Activated T-cell treated with anti-CD3 and anti-CD28 coated beads for 4 hours (primary cell): ENCODE measurements at regions not wholly inside any gene's neighbourhood (a gene's known extent, or its start where the extent isn't known, plus 50 kb on each side); places are given as distances from the start of the nearest gene placed in this dataset.
"Not testable (repeated sequence)": the region's sequence is repeated elsewhere in the genome, so short reads cannot be mapped to it uniquely, and the experiment has no call there.

ENCODE experiments used
- DNase-seq: peaks from one replicate; pipeline ENCODE4 v3.0.0-alpha.2; 2020

DNA sequence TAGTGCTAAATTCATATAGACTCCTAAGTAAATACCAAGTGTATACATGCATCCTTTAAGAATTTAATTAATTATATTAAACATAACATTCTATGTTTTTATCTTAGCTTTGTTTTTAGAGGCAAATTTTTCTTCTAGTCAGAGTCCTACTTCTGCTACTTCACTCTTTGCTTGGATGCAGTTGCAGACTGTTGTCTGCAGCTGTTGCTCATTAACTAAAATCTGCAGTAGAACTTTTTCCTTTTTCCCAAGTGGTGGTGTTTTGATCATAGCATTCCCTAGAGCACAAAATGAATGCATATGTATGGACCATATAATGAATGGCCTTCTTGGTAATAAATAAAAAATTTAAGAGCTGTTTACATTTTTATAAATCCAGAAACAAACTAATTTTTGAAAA is 198.3 kb downstream of the CASP12 start:
- DNase-seq, result no peak

DNA sequence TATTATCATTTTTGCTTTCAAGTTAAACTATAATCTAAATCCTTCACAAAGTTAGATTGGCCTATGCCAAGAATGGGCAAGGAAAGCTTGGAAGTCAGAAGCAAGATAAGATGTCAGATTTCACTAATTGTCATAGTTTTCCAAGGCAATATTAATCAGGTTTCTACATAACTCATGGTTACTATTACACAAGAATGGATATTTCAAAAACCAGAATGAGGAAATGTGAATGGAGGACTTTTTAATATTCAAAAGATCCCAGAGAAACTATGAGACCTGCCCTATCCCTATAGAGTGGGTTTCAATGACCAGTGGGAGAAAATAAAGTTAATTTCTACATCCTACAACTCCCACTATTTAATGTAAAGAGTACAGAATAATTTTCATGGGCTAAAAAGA is 203.2 kb downstream of the CASP12 start:
- no peak for DNase-seq

DNA sequence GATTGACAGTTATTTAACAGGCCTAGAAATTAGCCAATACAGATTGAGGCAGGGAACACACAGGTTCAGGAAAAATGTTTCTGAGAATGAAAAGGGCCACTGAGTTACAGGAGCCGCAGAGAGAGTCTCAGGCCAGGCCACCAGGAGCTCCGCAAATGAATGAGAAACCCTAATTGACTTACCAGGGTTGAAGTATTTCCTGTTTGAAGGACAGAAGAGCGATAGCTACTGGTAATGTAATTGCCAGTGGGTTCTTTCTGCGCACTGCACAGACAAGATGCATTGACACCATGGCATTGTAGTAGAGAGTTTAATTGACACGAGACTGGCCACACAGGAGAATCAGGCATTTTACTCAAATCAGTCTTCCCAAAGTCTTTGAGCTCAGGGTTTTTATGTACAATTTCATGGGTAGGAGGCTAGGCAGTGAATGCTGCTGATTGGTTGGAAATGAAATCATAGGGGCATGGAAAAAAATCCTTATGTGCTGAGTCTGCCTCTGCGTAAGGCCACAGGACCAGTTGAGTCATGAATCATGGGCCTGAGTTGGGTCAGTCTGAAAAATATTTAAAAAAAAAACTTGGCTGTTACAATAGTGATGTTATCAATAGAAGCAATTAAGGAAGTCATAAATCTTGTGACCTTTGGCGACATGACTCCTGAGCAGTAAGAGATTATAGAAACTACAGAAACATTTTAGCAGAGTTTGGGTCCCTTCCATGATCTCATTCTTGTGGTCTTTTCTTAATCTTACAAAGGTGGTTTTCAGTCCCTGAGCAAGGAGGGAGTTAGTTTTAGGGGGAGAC is 203.8 kb downstream of the CASP12 start:
- no peak for DNase-seq

DNA sequence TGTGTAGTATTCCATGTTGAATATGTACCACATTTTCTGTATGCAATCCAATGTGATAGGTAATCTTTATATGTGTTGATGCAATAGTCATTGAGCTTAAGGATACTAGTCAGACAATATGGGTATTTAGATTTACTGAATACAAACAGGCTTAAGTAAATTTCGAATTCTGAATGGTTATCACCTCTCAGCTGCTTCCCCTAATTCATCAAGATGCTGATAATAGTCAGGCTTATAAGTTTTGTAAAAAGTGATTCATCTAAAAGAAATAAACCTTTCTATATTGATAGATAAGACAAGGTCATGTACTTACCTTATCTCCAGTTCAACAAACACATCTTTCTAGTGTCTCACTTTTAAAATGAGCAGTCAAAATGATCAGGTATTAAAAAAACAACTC is 205.5 kb downstream of the CASP12 start:
- DNase-seq, result no peak

DNA sequence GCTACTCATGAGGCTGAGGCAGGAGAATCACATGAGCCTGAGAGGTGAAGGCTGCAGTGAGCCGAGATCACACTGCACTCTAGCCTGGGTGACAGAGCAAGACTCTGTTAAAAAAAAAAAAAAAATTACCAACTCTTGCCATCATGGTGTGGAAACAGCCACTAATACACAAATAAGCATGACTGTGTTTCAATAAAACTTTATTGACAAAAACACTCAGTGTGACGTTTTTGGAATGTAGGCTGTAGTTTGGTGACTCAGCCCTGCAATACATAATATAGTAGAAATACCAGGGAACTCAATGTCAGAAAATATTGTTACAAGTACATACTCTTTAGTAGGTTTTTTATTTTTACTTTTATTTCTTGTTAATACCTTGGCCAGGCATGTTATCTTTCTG is 207.1 kb downstream of the CASP12 start:
- DNase-seq, result no peak

DNA sequence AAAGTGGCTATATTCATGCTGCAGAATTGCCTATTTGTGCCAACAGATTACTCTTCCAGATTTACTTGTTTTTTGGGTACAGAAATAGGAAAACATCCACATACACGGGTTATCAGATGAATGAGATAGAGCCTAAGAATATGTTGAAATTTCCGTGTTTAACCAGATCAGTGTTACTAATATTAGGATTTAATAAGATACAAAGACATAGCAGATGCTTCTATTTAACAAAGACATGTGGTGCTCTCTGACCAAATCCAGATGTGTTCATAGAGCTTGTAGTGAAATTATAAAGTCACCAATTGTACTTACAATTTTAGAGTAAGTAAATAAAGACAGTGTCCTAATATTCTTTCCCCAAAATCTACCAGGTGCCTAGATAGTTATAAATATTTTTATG is 208.0 kb downstream of the CASP12 start:
- DNase-seq, result no peak

DNA sequence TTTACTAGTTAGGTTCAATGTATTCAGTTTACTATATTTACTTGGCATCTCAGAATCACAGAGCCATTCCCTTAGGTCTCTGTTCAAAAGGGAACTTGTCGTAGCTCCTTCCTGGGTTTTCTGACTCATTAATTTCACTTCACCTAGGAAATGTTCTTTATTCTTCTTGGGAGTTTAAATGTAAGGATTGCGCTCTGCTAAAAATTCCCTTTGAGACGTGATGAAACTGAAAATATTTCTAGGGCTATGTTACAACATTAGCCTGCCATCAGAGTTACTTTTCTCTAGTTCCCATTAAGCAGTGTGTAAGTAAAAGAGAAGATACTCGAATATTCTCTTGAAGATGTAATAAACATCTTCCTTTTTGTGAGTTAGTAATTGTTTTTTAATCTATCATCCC is 209.5 kb downstream of the CASP12 start:
- DNase-seq, result no peak

DNA sequence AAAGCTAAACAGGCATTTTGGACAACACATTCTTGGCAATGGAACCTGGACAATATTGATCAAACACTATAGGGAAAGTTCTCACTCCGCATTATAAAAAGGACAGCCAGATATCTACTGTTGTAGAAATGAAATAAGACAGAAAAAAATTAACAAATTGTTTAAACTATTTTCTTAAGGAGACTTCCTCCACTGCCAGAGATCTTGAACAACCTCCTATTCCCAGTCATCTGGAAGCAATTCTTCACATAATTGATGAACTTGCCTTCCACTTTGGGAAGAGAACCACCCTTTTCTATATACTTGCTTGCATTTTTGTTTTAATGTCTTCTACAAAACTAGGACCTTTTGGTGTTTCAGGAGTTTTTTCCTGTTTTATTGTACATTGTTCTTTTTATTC is 216.1 kb downstream of the CASP12 start:
- DNase-seq, result no peak

DNA sequence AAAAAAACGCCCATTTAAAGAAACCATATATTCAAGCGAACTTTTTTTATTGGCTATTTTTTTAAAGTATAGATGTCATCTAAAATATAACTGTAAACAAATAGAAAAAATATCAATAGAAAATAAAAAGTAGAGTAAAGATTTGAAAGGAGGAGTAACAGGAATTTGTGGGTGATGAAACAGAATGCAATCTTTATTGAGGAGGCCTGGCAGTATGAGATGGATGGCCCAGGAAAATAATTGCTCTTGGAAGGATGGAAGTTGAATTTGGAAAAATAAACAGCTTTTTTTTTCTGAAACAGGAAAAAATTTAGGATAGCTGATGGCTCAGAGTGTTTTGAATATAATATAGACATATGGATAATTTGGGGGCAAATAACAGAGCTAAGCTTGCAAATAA is 219.0 kb downstream of the CASP12 start:
- no peak for DNase-seq

DNA sequence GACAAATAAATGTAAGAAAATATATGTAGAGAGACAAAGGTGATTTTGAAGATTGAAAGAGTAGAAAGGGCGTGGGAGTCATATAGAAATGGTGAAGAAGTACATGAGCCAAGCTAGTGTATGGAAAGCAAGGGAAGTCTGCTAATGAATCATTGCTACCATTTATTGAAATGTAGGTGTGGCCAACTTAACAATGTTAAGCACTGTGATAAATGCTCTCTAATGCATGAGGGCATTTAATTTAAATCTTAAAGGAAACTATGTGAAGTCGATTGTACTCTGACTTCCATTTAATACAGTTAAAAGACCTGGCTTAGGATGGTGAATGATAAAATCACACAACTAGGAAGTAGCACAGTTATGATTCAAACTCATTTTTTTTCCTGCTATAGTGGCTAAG is 219.9 kb downstream of the CASP12 start:
- DNase-seq, result no peak

DNA sequence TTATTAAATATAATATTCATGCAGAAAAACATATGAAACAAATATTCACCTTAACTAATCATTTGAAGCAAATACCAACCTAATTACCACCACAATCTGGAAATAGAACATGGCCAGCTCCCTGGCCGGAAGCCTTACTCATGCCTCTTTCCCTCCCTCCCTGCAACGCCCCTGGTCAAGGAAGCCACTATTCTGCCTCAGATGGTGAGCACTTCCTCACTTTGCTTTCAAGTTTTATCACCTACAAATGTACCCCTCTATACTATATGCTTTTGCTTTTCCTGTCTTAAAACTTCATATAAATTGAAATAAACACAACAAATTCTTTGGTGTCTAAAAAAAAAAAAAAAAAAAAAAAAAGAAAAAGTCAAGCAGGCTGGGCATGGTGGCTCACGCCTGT is 221.2 kb downstream of the CASP12 start:
- not testable (repeated sequence) for DNase-seq

DNA sequence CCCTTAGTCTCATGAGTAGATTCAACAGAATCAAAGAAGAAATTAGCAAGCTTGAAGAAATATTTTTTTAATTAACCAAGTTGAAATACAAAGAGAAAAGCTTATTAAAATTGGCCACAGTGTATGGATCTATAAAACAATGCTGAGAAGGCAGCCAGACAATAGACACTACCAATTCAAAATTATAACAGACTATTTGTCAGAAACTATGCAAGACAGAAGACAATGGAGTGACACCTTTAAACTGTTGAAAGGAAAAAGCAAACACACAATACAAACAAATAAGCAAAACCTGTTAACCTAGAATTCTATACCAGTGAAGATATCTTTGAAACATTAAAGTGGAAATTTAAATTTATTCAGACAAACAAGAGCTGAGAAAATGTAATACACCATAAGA is 225.4 kb downstream of the CASP12 start:
- DNase-seq, result no peak

DNA sequence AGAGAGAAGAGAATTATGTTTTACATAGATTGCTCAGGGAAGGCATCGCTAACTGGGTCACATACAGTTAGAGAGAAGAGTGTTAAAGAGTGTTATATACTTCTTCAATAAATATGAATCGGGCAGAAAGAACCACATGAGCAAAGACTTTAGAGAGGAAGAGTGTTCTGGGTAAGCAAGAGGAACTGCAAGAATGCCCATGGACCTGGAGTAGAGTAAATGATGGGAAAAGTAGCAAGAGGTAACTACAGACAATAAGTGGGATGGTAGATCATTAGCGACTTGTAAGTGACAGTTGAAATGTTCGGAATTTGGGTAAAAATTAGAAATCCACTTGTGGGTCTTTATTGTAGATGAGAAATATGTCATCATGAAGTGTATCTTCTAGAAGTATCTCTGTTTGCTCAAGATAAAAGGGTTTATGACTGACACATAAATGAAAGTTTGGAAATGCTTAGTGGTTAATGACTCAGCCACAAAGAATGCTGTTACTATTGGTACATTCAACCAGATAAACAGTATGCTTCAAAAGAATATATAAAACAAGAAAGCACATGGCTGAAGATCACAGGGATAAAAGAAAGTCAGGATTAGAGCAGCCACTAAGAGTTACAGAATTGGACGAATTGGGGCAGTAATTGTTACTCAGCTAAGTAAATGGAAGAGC is 229.3 kb downstream of the CASP12 start:
- no peak for DNase-seq

DNA sequence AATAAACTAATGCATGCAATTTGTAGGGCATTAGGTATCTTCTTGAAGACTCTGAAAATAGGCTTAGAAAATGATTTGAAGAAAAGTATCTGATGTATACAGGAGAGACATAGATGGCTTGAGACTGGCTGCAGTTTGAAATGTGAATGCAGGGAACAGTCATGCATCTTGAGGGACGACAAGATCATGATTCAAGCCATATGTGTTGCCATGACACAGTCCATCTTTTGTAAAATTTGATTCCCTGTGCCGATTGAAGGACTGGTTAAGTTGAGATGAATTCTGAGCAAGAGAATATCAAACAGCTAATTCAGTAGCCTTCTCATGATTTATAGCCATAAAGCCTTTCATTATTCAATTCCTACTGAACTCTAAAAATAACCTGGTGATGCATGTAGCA is 231.6 kb downstream of the CASP12 start:
- DNase-seq, result no peak

DNA sequence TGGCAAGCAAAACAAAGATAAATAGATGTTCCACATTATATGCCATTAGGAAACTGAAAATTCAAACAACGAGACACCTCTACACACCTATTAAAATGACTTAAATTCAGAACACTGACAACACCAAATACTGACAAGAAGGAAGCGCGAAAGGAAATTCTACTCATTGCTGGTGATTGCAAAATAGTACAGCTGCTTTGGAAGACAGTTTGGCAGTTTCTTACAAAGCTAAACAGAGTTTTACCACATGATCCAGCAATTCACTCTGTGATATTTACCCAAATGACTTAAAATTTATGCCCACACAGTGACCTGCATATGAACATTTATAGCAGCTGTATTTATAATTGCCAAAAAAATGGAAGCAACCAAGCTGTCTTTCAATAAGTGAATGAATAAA is 232.6 kb downstream of the CASP12 start:
- DNase-seq, result no peak

DNA sequence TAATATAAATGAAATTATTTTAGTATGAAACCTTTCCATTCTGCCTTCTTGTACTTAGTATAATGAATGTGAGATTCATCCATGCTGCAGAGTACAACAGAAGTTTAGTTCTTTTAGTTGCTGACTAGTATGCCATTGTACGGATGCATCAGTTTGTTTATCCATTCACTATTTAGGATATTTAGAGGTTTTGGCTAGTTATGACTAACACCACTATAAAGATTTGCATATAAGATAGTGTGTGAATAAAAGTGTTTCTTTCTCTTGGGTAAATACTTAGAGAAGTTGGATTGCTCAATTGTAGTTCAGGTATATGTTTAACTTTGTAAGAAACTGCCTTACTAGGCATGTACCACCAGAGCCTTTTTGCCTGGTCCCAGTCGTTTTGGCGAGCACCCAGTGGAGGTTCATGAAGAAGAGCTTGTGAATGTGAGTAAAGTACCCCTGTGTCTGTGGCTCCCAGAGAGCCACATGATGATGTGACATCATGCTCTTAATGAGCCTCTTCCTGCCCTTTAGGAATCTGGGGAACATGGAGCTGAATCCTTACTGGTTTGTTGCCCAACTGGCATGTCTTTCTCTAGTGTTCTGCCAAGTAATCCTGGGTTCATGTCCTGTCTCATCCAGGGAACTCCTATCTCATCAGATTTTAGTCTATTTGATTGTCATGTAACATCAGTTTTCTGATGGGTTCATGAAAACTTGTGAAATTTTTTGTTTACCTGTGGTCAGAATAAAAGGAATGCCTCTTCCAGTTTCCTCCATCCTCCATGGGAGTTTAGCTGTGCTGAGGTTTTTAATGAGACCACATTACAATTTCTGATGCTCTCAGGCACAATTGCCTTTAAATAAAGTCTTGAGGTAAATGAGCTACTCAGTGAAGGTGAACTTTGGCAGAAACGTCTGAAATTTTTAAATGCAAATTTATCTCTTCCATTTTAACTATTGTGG is 234.8 kb downstream of the CASP12 start:
- no peak for DNase-seq

DNA sequence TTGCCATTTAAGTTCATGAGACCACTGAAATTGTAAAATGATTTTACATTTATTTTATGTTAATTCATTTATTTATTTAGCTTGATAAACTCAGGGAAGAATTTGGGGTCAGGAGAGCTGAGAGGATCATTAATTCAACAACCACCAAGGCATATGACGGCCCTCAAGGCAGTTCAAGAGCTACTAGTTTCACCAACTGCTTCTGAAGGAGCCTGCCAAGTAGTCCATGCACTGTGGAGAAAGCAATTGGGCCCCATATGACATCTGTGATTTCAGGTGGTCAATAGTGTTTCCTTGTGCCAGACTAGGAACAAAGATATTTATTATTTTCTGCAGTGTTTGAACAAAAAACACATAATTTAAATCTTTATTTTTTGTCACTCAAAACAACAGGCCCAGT is 236.4 kb downstream of the CASP12 start:
- no peak for DNase-seq

DNA sequence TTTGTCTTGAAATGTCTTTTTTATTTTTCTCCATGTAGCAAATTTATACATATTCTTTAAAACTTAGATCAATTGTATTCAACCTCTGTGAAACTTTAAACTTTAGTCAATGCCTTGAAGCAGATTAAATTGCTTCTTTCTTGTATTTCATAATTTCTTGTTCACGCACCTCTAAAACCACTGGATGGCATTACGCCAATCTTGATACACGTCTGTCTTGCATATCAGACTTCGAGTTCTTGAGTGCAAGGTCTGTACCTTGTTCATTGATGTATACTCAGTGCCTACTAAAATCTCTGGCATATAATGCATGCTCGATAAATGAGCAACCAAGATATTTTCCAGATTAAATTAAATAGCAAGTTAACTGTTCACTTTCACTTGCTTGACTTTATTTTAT is 236.8 kb downstream of the CASP12 start:
- no peak for DNase-seq

DNA sequence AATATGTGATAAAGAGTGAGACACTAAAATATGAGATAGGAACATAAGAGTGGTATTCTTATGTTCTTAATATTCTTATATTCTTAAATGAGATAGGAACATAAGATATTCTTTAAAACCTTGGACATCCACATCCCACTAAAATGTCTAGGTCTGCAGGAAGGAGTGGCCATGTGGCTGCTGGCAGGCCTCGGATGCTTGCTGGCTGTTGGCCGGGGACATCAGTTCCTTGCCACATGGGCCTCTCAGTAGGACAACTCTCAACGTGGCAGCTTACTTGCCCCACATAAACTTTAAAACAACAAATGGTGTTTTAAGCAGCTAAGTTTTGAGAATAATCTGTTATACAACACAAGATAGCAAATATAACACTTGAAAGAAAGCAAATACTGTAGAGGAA is 240.1 kb downstream of the CASP12 start:
- DNase-seq, result no peak

DNA sequence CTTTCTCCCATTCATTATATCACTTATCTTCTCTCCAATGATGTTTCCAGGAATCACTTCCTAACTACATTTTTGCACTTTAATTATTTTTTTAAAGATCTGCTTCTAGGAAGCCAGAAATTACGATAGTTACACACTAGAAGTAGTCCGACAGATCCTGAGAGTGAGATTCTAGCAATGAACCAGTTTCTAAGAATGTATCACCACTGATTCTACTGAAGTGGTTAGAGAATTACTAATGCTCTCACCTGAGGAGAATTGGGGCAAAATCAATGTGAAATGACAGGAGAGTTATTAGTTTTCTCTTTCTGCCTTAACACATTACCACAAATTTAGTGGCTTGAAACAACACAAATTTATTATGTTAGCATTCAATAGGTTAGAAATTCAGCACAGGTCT is 241.2 kb downstream of the CASP12 start:
- DNase-seq, result no peak

DNA sequence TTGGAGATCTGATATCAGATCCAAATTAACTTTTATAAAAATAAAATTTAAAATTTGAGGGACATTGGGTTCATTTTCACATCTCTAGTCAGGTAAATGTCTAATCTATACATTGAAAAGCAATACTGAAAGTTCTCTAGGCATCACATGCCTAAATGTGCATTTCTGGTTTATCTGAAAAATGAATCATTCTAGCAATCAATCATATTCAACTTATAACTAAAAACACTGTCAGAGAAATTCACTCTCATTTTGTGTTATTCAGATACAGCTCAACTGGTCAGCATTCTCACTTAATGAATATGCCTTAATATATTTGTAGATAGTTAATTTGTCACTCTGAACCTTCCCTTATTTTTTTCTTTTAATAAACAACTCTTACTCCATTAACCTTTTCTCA is 243.2 kb downstream of the CASP12 start:
- DNase-seq, result no peak

DNA sequence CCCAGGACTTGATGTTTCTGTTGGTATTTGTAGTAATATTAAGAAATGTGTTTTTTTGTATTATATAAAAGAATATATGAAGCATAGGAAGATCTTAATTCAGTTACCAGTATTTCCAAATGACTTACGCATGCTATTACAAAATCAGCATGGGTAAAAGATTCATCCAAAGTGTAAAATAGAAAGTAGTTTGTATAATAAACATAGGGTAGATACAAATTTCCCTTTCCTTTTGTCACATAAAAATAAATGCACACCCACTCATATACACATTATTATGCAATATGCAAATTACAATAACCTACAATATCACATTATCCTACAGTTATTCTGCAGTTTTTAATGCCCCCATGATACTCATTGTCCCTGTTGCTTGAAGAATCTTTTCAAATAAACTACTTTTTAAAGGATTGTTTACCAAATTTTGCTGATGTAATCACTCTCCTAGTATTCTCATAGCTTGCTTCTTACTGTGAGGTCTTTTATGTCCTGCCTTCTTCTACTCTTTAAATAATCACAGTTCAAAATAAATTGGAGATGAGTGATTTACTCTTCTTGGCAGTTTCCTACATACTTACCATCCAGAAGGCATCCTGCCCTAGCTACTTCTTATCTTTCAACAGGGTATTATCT is 244.0 kb downstream of the CASP12 start:
- DNase-seq, result no peak

DNA sequence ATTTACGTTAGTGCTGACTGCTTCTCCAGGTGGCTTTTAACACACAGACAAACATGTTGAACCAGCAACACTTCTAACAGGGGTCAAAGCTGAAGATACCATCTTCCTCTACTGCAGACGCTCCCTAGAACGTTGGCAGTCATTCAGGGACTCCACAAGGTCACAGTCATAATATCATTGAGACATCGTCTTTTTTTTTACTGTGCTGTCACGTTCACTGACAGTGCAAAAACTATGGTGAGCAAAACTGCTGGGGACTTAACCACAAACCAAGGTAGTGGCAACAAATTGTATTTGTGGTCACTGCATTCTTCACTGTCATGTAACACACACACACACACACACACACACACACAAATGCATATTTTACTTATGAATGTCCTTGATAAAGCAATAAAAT is 244.9 kb downstream of the CASP12 start:
- no peak for DNase-seq
